HK-2 (cell line): ENCODE measurements at regions not wholly inside any gene's neighbourhood (a gene's known extent, or its start where the extent isn't known, plus 50 kb on each side); places are given as distances from the start of the nearest gene placed in this dataset.
"Not testable (repeated sequence)": the region's sequence is repeated elsewhere in the genome, so short reads cannot be mapped to it uniquely, and the experiment has no call there.

Experiments used
- DNase-seq: peaks from one replicate; pipeline ENCODE4 v3.0.0-alpha.2; 2018; ENCODE audit not compliant: unreplicated experiment

GRCh38 chr1:5766996-5767395 is 225.2 kb downstream of the NPHP4 start:
- not testable (repeated sequence) for DNase-seq

- no peak for DNase-seq
Observed at GRCh38 chr1:5765997-5766913, 226.0 kb downstream of the NPHP4 start.

GRCh38 chr1:5765483-5765882 is 226.7 kb downstream of the NPHP4 start:
- DNase-seq = no peak

- DNase-seq = no peak
Observed at GRCh38 chr1:5764959-5765358, 227.3 kb downstream of the NPHP4 start.

GRCh38 chr1:5764464-5764863 is 227.8 kb downstream of the NPHP4 start:
- DNase-seq = no peak

- no peak for DNase-seq
Observed at GRCh38 chr1:5763696-5764370, 228.4 kb downstream of the NPHP4 start.

- no peak for DNase-seq
Observed at GRCh38 chr1:5758859-5759578, 233.2 kb downstream of the NPHP4 start.

- DNase-seq = no peak
Observed at GRCh38 chr1:5758000-5758858, 234.0 kb downstream of the NPHP4 start.

- DNase-seq = no peak
Observed at GRCh38 chr1:5757187-5757805, 234.9 kb downstream of the NPHP4 start.

- no peak for DNase-seq
Observed at GRCh38 chr1:5756434-5757186, 235.6 kb downstream of the NPHP4 start.

- no peak for DNase-seq
Observed at GRCh38 chr1:5755552-5756125, 236.6 kb downstream of the NPHP4 start.

- DNase-seq = no peak
Observed at GRCh38 chr1:5754817-5755551, 237.2 kb downstream of the NPHP4 start.

- DNase-seq = no peak
Observed at GRCh38 chr1:5753549-5754421, 238.4 kb downstream of the NPHP4 start.

GRCh38 chr1:5752746-5753548 is 239.3 kb downstream of the NPHP4 start:
- DNase-seq = no peak

- no peak for DNase-seq
Observed at GRCh38 chr1:5751833-5752745, 240.1 kb downstream of the NPHP4 start.

- no peak for DNase-seq
Observed at GRCh38 chr1:5751163-5751540, 241.1 kb downstream of the NPHP4 start.
